Activated B cell treated with CpG ODN at 0.5 μM for 24 hours (primary cell): ENCODE measurements at regions not wholly inside any gene's neighbourhood (a gene's known extent, or its start where the extent isn't known, plus 50 kb on each side); places are given as distances from the start of the nearest gene placed in this dataset.

Experiments
- ATAC-seq: fragments of 200-7000 bp; cut with Tn5 transposase; one replicate; pipeline ENCODE4 v1.10.0; 2021; ENCODE audit warnings: low read depth, mild to moderate bottlenecking, moderate library complexity
- CTCF ChIA-PET: fragments of 350-600 bp; sonication (Branson Sonifier 250); formaldehyde crosslinking; loops from one replicate; lab custom pipeline; 2021; ENCODE audit warnings: antibody characterized with exemption; lab: Charles Lee
- POLR2A ChIA-PET: fragments of 350-600 bp; sonication (Branson Sonifier 250); formaldehyde crosslinking; loops from one replicate; lab custom pipeline; 2021; ENCODE audit warnings: antibody characterized with exemption; lab: Charles Lee
- DNase-seq: peaks from one replicate; pipeline ENCODE4 v3.0.0; 2022
- H3K27ac Mint-ChIP-seq: one replicate; pipeline ENCODE4 v1.8.0; 2020; ENCODE audit warnings: mixed read lengths
- H3K27me3 Mint-ChIP-seq: one replicate; pipeline ENCODE4 v1.8.0; 2021; ENCODE audit warnings: mixed read lengths
- H3K36me3 Mint-ChIP-seq: one replicate; pipeline ENCODE4 v1.8.0; 2021; ENCODE audit warnings: low read depth, mixed read lengths
- H3K4me1 Mint-ChIP-seq: one replicate; pipeline ENCODE4 v1.8.0; 2021; ENCODE audit warnings: mixed read lengths
- H3K4me3 Mint-ChIP-seq: one replicate; pipeline ENCODE4 v1.8.0; 2020; ENCODE audit warnings: mild to moderate bottlenecking, mixed read lengths
- H3K9me3 Mint-ChIP-seq: one replicate; pipeline ENCODE4 v1.8.0; 2020; ENCODE audit warnings: mixed read lengths
- intact Hi-C: fragments of 100-400 bp; cut with micrococcal nuclease; formaldehyde crosslinking; loops from one replicate; pipeline ENCODE4 v1.15.1; 2024
- TF ChIP-seq, protein P1 (sequence below): fragments of 200-600 bp; IDR thresholded peaks from one replicate; pipeline ENCODE4 v1.8.0; 2022; ENCODE audit warnings: antibody characterized with exemption, mild to moderate bottlenecking

DNA sequence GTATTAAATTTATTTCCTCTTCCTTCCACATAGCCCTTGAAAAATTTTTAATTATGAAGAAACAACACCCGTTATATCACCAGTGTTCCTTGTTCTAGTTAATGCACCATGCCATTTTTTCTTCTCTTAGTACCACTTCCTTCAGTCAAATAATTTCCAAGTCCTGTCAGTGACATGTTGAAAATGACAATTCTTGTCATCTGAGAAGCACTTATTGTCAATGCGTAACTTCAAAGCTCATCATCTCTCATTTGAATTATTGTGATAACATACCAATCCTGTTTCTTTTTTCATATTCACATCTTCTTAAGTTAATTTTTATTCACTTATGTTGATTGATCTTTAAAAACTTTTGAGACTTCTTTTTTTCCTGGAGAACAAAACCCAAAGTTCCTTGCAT is 320.4 kb downstream of the ASXL3 start:
- POLR2A ChIA-PET = no interaction called here
- CTCF ChIA-PET = no interaction called here
- H3K36me3 Mint-ChIP-seq = no peaks in the 10 kb centered on the region

DNA sequence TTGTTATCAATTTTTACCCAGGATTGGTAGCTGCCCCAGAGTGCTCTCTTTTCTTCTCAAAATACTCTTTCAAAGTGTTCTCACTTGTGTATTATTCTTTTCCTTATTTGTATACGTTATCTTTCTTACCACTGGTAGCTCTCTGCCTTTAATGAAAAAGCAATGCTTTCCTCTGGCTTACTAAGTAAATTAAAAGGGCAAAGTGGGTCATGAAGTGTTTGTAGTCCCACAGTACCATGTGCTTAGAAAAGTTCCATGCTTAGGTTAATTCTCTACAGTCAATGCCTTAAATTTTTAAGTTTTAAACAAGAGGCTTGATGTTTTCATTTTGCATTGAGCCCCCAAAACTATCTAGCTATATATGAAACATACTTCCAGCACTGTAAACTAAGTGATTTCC is 300.2 kb downstream of the ASXL3 start:
- POLR2A ChIA-PET = no interaction called here
- DNase-seq (no peak), ATAC-seq (no peak)
- no peaks in the 10 kb centered on the region for H3K4me1 Mint-ChIP-seq
- no peak overlapping the region for H3K4me3 Mint-ChIP-seq
- H3K36me3 Mint-ChIP-seq = no peaks in the 10 kb centered on the region
- no peaks in the 10 kb centered on the region for H3K27me3 Mint-ChIP-seq
- no peak overlapping the region for H3K27ac Mint-ChIP-seq
- TF ChIP-seq, protein P1, sequence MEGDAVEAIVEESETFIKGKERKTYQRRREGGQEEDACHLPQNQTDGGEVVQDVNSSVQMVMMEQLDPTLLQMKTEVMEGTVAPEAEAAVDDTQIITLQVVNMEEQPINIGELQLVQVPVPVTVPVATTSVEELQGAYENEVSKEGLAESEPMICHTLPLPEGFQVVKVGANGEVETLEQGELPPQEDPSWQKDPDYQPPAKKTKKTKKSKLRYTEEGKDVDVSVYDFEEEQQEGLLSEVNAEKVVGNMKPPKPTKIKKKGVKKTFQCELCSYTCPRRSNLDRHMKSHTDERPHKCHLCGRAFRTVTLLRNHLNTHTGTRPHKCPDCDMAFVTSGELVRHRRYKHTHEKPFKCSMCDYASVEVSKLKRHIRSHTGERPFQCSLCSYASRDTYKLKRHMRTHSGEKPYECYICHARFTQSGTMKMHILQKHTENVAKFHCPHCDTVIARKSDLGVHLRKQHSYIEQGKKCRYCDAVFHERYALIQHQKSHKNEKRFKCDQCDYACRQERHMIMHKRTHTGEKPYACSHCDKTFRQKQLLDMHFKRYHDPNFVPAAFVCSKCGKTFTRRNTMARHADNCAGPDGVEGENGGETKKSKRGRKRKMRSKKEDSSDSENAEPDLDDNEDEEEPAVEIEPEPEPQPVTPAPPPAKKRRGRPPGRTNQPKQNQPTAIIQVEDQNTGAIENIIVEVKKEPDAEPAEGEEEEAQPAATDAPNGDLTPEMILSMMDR = no peak
- intact Hi-C loops = no loop called here
- peaks cover 2% of the 10 kb centered on the region for H3K9me3 Mint-ChIP-seq
- CTCF ChIA-PET = no interaction called here

More for the DNA sequence above, 320.4 kb downstream of the ASXL3 start:
- Mint-ChIP-seq H3K9me3 (peaks cover 19% of the 10 kb centered on the region), H3K27ac (no peak overlapping the region), H3K4me1 (no peaks in the 10 kb centered on the region), H3K4me3 (no peak overlapping the region), H3K27me3 (no peaks in the 10 kb centered on the region)
- intact Hi-C loops = no loop called here
- TF ChIP-seq, protein P1 = no peak
- no peak for DNase-seq
- ATAC-seq = no peak

DNA sequence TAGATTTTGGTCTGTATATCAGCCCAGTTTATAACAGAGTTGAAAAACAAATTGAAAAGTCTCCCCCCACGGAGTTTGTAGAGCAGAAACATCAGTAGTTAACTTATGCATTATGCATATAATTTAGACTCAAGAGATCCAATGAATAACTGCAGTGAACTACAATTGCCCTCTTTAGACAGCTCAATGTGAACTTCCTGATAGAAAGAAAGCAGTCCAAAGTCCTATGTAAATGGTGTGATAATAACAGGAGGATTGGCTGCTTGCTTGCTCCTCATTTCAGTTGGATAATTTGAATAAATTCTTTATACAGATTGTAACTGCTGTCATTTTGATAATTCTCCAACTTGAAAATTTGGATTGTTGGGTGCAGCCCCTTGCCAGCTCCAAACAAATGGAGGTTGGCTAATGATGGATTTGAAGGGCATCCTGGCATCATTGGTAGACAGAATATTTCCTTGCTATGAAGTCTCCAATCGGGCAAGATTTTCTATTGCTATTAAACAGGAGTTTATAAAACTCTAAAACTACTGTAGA is 297.1 kb downstream of the ASXL3 start:
- CTCF ChIA-PET = no interaction called here
- H3K36me3 Mint-ChIP-seq = no peaks in the 10 kb centered on the region

DNA sequence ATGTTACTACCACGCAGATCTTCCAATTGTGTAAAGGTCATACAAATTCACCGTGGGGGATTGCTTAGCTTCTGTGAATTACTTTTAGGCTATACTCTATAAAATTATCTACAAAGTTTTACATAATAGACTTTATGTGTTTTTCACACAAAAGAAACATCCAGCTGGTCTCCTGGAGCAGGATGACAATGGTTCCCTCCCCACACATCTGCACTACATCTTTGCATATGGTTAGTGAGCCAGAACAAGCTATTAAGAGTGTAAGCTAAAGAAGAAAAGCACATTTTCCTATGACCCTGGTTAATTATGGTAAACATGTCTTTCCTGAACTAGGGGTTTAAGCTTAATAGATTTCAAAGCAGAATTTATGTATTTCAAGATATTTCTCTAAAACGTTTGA is 295.1 kb downstream of the ASXL3 start:
- TF ChIP-seq, protein P1 = no peak
- H3K9me3 Mint-ChIP-seq = no peaks in the 10 kb centered on the region
- ChIA-PET CTCF (no interaction called here), POLR2A (interaction anchor here (0.6 kb wide), 1 partner anchor 167 kb away, joined by 5 read pairs; no protein-coding TSS in a partner anchor)
- no peaks in the 10 kb centered on the region for H3K4me1 Mint-ChIP-seq
- intact Hi-C loops = no loop called here
- no peaks in the 10 kb centered on the region for H3K27me3 Mint-ChIP-seq
- DNase-seq (no peak), ATAC-seq (no peak)
- no peak overlapping the region for H3K27ac Mint-ChIP-seq
- no peak overlapping the region for H3K4me3 Mint-ChIP-seq
- H3K36me3 Mint-ChIP-seq = no peaks in the 10 kb centered on the region

More for the DNA sequence above, 297.1 kb downstream of the ASXL3 start:
- DNase-seq (no peak), ATAC-seq (no peak)
- POLR2A ChIA-PET = no interaction called here
- Mint-ChIP-seq H3K27ac (no peak overlapping the region), H3K27me3 (no peaks in the 10 kb centered on the region), H3K4me3 (no peak overlapping the region), H3K4me1 (no peaks in the 10 kb centered on the region), H3K9me3 (no peaks in the 10 kb centered on the region)
- intact Hi-C loops = no loop called here
- TF ChIP-seq, protein P1 = no peak

DNA sequence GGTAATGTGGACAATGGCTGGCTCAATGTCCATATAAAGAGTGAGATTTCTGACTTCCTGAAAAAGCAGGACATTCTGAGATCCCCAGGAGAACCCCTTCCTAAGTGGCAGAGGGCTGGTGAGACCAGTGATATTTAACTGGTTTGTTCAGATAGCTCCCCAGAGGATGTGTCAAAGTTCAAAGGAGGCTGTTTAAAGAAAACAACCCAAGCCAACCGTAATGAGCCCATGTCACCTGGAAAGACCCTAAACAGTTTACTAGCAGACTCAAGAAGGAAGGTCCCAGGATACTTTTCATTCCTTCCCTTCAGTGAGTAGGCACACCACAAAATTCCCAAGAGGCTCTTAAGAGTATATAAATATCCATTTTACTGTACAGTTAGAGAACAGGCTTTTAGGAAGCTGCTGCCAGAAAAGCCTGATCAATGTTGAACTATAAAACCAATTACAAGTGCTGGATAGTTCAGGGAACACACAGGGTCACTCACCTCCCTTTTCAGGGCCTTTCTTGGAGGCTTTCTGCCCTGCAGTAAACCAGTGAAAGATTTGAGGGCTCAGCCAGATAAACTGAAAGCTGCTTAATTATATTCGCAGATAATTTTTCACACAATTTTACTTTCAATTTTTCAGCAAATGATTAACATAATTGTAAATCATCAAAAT is 293.5 kb downstream of the ASXL3 start:
- Mint-ChIP-seq H3K27ac (no peak overlapping the region), H3K36me3 (no peaks in the 10 kb centered on the region), H3K4me1 (no peaks in the 10 kb centered on the region), H3K9me3 (no peaks in the 10 kb centered on the region), H3K27me3 (no peaks in the 10 kb centered on the region), H3K4me3 (no peak overlapping the region)
- CTCF ChIA-PET = no interaction called here
- TF ChIP-seq, protein P1 = no peak
- DNase-seq (no peak), ATAC-seq (no peak)
- POLR2A ChIA-PET = no interaction called here
- intact Hi-C loops = no loop called here
